H54 (cell line): ENCODE measurements at regions not wholly inside any gene's neighbourhood (a gene's known extent, or its start where the extent isn't known, plus 50 kb on each side); places are given as distances from the start of the nearest gene placed in this dataset.

Experiments used
- DNase-seq: peaks from one replicate; pipeline ENCODE4 v3.0.0; 2011; ENCODE audit warnings: low spot score, mixed read lengths; ENCODE audit not compliant: insufficient read length
- FAIRE-seq: peaks from 3 replicates; lab custom pipeline; 2011; peaks lifted over from hg19 to GRCh38; lab: Jason Lieb, UNC
- POLR2A ChIP-seq: IDR thresholded peaks from 2 replicates; pipeline ENCODE4 v1.6.1; 2011; ENCODE audit warnings: low read depth, mild to moderate bottlenecking, low read length

DNA sequence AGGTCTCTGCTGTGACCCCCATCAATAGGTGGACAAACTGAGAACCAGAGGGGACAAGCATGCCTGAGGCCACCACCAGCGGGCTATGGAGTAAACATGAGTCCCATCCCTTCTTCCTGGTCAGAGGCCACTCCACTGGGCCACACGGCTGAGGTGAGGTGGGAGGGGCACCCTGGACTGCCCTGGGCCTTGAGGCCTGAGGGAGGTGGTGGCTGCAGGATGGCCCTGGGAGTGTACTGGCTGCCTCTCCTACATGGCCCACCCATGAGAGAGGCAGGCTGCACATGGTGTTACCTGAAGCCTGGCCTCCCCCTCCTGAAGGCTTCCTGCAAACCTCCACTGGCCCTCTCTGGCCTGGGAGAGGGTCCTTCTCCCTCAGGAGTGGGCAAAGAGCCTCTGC is 222.4 kb downstream of the TUBA3C start:
- no peak for TF ChIP-seq POLR2A
- FAIRE-seq (no peak), DNase-seq (no peak)

DNA sequence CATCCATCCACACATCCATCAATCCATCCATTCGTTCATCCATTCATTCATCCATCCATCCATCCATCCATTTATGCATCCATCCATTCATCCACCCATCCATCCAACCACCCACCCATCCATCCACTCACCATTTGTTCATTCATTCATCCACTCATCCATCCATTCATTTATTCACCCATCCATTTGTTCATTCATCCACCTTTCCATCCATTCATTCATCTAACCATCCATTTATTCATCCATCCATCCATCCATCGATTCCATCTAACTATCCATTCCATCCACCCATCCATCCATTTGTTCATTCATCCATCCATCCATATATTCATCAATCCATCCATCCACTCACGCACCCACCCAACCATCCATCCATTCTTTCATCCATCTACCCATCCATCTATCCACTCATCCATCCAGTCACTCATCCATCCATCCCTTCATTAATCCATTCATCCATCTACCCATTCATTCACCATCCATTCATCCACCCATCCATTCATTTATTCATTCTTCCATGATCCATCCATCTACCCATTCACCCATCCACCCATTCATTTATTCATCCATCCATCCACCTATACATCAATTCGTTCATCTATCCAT is 225.0 kb downstream of the TUBA3C start:
- no peak for TF ChIP-seq POLR2A
- FAIRE-seq: no peak
- no peak for DNase-seq

- no peak for TF ChIP-seq POLR2A
- DNase-seq (no peak), FAIRE-seq (no peak)
Measured at GRCh38 chr13:18954254-18954653, 227.4 kb downstream of the TUBA3C start.

GRCh38 chr13:18953139-18953930 is 228.3 kb downstream of the TUBA3C start:
- TF ChIP-seq POLR2A: no peak
- FAIRE-seq: no peak

DNA sequence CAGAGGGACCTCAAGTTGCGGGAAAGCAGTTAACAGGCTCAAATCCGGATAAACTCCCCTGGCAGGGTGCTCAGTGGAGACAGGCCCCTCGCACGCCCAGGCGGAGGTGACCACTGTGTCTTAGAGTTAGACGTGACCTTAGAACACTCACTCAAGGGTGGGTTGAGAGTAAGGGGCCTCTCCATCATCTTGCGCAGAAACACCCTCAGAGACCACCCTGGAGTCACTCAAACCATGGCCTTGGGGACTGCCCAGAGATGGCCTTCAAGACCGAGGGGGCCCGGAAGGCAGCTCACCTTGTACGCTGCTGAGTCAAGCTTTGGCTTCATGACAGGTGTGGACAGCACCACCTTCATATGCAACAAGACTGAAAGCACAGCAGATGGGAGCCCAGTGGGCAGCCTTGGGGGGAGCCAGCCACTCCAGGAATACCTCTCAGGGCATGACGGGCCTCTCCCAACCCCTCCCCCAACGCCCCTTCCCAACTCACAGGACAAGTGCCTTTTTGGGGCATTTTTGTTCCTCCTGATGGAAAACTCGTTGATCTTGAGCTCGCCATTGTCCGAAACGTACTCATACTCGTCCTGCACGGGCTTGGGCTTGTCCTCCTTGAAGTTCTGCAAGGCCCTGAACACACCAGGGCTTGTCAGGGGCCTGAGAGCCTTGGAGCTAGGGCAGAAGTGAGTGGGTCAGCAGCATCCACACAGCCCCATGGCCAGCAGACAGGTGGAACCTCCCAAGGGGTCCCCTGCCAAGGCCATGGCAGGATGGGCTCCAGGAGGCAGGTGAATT is 229.2 kb downstream of the TUBA3C start:
- DNase-seq (no peak), FAIRE-seq (no peak)
- TF ChIP-seq POLR2A: no peak

More at GRCh38 chr13:18953139-18953930, 228.3 kb downstream of the TUBA3C start:
- DNase-seq: no peak

GRCh38 chr13:18951412-18951811 is 230.2 kb downstream of the TUBA3C start:
- DNase-seq (no peak), FAIRE-seq (no peak)
- TF ChIP-seq POLR2A: no peak

DNA sequence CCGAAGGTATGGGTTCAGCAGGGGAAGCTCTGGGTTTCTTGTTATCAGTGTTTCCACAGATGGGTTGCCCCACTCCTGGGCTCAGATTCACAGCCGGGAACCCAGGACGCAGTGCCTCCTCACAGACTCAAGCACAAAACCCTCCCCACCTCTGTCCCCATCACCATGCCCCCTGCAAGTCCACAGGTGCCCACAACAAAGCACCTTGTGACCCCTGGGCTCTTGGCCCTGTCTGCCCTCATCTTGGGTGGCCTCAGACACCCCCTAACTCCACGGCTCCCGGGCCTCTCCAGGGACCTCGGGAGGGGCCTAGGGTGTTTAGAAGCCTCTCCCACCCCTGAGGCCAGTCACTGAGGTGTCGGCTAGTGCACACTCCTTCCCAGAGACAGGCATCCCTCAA is 231.7 kb downstream of the TUBA3C start:
- no peak for FAIRE-seq
- DNase-seq: no peak
- no peak for TF ChIP-seq POLR2A

DNA sequence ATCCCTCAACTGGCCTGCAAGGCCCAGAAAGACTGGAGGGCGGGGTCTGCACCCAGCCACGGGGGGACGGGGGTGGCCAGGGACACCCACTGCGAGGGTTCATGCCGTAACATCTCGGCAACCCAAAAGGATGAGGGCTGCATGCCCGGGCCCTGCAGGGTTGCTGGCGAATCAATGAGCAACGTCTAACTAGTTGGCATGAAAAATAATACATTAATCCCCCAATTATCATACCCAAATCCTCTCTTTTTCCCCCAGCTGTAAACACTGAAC is 232.2 kb downstream of the TUBA3C start:
- DNase-seq: no peak
- no peak for FAIRE-seq
- no peak for TF ChIP-seq POLR2A

DNA sequence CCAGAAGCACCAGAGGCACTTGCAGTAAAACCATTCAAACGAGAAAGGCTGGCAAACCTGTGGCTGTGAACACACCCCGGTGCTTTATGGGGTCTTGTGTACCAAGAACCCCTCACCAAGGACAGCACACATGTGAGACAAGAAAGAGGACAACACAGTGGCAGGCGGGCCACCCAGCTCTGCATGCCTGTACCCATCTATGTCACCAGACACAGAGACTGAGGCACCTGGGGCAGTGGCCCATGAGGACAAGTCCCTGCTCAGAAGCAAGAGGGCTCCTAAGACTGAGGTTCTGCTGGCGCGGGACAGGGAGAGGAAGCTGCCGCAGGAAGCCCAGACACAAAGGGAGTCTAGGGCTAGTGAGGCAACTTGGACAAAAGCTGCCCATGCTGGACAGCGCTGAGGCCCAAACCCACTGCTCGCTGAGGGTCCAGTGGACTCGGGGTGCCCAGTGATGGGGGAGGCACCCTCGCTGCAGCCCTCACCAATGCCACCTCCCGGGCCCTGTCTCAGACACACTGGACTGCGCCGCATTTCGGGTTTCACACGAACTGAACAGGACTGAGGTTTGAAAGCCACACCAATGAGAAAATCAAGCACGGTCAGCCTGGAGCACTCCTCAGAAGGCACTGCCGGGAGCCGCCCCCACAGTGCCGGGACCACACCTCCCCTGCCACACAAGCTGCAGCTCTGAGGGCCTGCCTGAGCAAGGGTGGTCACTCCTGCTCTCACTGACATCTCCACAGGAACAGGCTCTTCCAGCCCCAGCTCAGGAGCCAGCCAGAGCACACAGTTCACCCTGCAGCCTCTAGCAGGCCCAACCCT is 232.7 kb downstream of the TUBA3C start:
- no peak for FAIRE-seq
- no peak for TF ChIP-seq POLR2A
- no peak for DNase-seq

DNA sequence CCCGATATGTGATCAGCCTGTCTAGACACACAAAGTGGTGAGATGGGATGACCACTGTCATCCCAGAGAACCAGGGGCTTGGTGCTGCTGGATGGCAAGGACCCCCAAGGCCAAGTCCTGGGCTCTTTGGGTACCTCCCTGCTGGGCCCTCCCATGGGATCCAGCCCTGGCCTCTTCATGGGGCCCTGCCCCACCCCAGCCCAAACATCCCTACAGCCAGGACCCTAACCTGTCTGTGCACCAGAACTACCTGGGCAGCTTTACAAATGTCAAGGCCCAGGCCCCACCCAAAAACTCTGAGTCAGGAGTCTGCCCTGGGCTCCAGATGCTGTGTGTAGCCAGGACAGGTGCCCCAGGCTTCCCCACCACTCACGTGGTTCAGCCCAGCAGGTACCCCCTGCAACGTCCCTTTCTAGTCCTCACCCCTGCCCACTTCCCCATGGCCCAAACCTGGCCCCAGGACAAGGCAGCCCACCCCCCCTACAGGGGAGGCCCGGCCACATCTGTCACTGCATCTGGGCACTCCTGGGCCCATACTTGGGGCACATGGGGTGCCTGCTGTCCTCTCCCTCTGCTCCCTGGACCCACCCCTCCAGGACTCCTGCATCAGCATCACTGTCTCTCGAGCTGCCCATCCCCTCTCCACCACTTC is 233.5 kb downstream of the TUBA3C start:
- FAIRE-seq: no peak

DNA sequence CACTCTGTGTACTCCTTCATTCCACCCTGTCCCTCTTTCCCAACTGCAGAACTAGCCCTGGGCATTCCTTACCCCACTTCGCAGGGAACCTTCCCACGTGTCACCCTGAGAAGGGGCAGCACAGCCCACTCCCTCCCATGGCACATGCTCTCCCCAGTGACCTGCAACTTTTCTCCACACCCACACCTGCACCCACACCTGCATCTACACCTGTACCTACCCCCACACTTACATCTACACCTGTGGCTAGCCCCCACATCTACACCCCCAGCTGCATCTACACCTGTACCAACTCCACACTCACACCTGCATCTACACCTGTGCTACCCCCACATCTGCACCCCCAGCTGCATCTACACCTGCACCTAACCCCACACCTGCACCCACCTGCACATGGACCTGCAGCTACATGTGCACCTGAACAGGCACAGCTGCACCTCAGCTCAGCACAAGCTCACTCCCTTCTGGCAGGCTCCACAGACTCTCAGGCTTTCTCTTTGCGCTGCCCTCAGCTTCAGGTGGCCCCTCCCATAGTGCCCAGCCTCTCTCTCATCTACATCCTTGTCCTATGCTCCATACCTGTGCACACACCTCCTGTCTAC is 234.1 kb downstream of the TUBA3C start:
- no peak for DNase-seq
- FAIRE-seq: no peak
- TF ChIP-seq POLR2A: no peak

More for the DNA sequence above, 233.5 kb downstream of the TUBA3C start:
- no peak for TF ChIP-seq POLR2A
- DNase-seq: no peak

DNA sequence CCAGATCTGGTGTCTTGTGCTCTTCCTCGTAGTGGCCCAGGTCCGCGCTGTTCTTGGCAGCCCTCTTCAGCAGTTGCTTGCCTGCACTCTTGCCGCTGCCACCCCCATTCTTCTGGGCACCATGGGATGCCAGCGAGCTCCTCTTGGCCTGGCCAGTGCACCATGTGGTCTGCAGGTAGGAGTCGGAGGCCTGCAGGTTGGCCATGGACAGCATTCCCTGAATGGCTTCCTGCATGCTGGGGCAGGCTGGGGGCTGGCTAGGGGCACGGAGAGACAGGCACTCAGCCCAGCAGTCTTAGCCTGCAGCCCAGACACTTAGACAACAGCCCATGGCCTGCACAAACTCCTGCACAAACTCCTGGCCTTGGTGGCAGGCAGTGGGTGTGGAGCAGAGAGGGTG is 234.9 kb downstream of the TUBA3C start:
- TF ChIP-seq POLR2A: no peak
- FAIRE-seq (no peak), DNase-seq (no peak)
